Kidney (tissue), 13 donors: ENCODE measurements at regions not wholly inside any gene's neighbourhood (a gene's known extent, or its start where the extent isn't known, plus 50 kb on each side); places are given as distances from the start of the nearest gene placed in this dataset.

Experiments
- DNase-seq, 5 donors: peaks; one replicate each; pipeline ENCODE4 v3.0.0-alpha.2; 2013 to 2020
- FAIRE-seq: peaks from 2 replicates; lab custom pipeline; 2012; peaks lifted over from hg19 to GRCh38; lab: Jason Lieb, UNC
- H3K27ac ChIP-seq, 2 donors: one replicate each; pipeline ENCODE4 v1.7.0; 2013; ENCODE audit warnings: low read depth in 2 of 2, low read length in 2 of 2, inconsistent platforms in 1 of 2
- H3K27me3 ChIP-seq: one replicate; pipeline ENCODE4 v1.7.1; 2013; ENCODE audit warnings: low read length, inconsistent platforms; ENCODE audit not compliant: control insufficient read depth, insufficient read depth
- H3K36me3 ChIP-seq, 3 donors: one replicate each; pipeline versions ENCODE4 v1.7.0 to v1.7.1; 2013; ENCODE audit warnings: low read length in 3 of 3, control low read depth in 1 of 3, inconsistent platforms in 1 of 3; ENCODE audit not compliant: insufficient read depth in 3 of 3, control insufficient read depth in 2 of 3
- H3K4me1 ChIP-seq, 3 donors: one replicate each; pipeline versions ENCODE4 v1.7.0 to v1.7.1; 2013; ENCODE audit warnings: low read length in 3 of 3, inconsistent platforms in 1 of 3, low read depth in 1 of 3; ENCODE audit not compliant: control insufficient read depth in 2 of 3, insufficient read depth in 2 of 3
- H3K4me3 ChIP-seq, 3 donors: one replicate each; pipeline versions ENCODE4 v1.7.0 to v1.8.1; 2013; ENCODE audit warnings: low read length in 3 of 3, control low read depth in 1 of 3, inconsistent platforms in 1 of 3
- H3K9ac ChIP-seq, 3 donors: one replicate each; pipeline versions ENCODE4 v1.7.0 to v1.7.1; 2013; ENCODE audit warnings: low read length in 3 of 3, control low read depth in 1 of 3, inconsistent platforms in 1 of 3
- H3K9me3 ChIP-seq, 3 donors: one replicate each; pipeline versions ENCODE4 v1.7.0 to v1.7.1; 2013; ENCODE audit warnings: low read length in 3 of 3, control low read depth in 1 of 3, inconsistent platforms in 1 of 3; ENCODE audit not compliant: control insufficient read depth in 2 of 3, insufficient read depth in 1 of 3
- intact Hi-C: fragments of 100-400 bp; cut with DNase I; formaldehyde crosslinking; loops from one replicate; pipeline ENCODE4 v1.11.1; 2022
- TF ChIP-seq, protein P1 (sequence below): IDR thresholded peaks from 3 replicates; pipeline ENCODE4 v1.5.1; 2012; ENCODE audit warnings: mild to moderate bottlenecking, moderate library complexity, borderline replicate concordance; ENCODE audit not compliant: insufficient read depth; ENCODE audit errors: extremely low read depth
- donor health status: control.
- donor health status: control.
- donor health status: control.
- donor health status: control.
- donor health status: control.
- donor health status: DM: yes; HTN: yes; CAD: no.
- donor health status: Normal renal cell carcinoma (clear cell type).

DNA sequence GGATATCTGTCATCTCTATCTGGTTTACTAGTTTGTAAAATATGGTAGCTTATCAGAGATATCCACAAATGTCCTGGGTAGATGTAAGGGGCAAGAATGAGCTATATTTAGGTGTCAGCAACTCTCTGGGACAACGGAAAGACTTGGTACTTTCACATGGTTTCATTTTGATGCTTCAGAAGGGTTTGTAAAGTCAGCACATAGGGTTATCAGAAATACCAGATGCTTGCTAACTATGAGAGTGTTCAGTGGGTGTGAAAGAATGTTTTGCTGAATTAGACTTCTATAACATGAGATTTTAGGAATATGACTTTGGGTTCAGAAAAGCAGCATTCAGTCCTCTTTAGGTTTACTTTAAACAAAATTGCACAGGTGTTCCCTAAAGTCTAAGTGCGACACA, 466.5 kb upstream of the PDZRN3 start:
- no peak overlapping the region for H3K9ac ChIP-seq
- no peak overlapping the region for H3K27ac ChIP-seq
- H3K36me3 ChIP-seq: no peaks in the 10 kb centered on the region
- TF ChIP-seq, protein P1, sequence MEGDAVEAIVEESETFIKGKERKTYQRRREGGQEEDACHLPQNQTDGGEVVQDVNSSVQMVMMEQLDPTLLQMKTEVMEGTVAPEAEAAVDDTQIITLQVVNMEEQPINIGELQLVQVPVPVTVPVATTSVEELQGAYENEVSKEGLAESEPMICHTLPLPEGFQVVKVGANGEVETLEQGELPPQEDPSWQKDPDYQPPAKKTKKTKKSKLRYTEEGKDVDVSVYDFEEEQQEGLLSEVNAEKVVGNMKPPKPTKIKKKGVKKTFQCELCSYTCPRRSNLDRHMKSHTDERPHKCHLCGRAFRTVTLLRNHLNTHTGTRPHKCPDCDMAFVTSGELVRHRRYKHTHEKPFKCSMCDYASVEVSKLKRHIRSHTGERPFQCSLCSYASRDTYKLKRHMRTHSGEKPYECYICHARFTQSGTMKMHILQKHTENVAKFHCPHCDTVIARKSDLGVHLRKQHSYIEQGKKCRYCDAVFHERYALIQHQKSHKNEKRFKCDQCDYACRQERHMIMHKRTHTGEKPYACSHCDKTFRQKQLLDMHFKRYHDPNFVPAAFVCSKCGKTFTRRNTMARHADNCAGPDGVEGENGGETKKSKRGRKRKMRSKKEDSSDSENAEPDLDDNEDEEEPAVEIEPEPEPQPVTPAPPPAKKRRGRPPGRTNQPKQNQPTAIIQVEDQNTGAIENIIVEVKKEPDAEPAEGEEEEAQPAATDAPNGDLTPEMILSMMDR: no peak
- H3K9me3 ChIP-seq: no peaks in the 10 kb centered on the region
- DNase-seq (peak in 1 of 5 donors; percentile 18), FAIRE-seq (no peak)
- H3K4me1 ChIP-seq: no peaks in the 10 kb centered on the region
- no peak overlapping the region for H3K4me3 ChIP-seq
- intact Hi-C loops: no loop called here
- H3K27me3 ChIP-seq: no peaks in the 10 kb centered on the region

DNA sequence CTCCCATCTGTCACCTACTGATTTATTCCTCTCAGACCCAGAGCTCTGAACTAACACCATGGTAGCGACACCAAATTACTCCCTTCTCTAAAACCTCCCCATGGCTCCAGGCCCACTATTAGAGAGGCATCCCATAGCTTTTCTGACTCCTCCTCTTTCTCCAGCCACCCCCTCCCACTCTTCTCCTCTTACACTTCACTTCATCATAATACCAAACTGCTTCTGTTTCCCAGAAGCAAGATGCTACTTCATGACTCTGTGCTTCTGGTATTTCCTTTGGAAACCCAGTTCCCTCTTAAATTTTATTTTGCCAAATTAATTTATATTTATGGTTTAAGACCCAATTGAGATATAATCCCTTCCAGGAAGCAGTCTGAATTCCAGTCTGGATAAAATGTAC, 465.1 kb upstream of the PDZRN3 start:
- Histone ChIP-seq H3K27ac (no peak overlapping the region), H3K27me3 (no peaks in the 10 kb centered on the region), H3K36me3 (no peaks in the 10 kb centered on the region), H3K9ac (no peak overlapping the region), H3K9me3 (no peaks in the 10 kb centered on the region), H3K4me3 (no peak overlapping the region), H3K4me1 (no peaks in the 10 kb centered on the region)
- FAIRE-seq: no peak
- DNase-seq: peak in 3 of 5 donors; percentile 22 to 83 (median 67)
- intact Hi-C loops: no loop called here
- TF ChIP-seq, protein P1: no peak

- H3K4me1 ChIP-seq: peaks cover 0 to 2% (median 0%) of the 10 kb centered on the region in 3 donors
- H3K9ac ChIP-seq: no peak overlapping the region
- H3K36me3 ChIP-seq: no peaks in the 10 kb centered on the region
- FAIRE-seq (no peak), DNase-seq (peak in 2 of 5 donors; percentile 52 to 66)
- no peaks in the 10 kb centered on the region for H3K9me3 ChIP-seq
- H3K4me3 ChIP-seq: no peak overlapping the region
- H3K27ac ChIP-seq: no peak overlapping the region
- TF ChIP-seq, protein P1: no peak
- no peaks in the 10 kb centered on the region for H3K27me3 ChIP-seq
- intact Hi-C loops: no loop called here
Observed at GRCh38 chr3:74080056-74080461, 455.3 kb upstream of the PDZRN3 start.

DNA sequence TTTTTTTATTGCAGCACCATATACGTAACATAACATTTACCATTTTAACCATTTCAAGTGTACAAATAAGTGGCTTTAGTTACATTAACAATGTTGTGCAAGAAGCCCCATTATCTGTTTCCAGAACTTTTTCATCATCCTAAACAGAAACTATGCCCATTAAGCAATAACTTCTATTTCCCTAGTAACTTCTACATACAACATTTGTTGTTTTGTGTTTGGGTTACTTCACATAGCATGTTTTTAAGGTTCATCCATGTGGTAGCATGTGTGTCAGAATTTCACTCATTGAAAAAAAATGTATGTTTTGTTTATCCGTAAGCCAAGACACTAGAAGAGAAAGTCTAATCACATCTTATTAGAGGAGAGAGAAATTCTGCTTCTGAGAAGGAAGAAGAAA, 450.5 kb upstream of the PDZRN3 start:
- H3K36me3 ChIP-seq: no peaks in the 10 kb centered on the region
- DNase-seq (no peak), FAIRE-seq (no peak)
- H3K4me1 ChIP-seq: peaks cover 0 to 2% (median 0%) of the 10 kb centered on the region in 3 donors
- intact Hi-C loops: no loop called here
- TF ChIP-seq, protein P1: no peak
- no peak overlapping the region for H3K9ac ChIP-seq
- H3K9me3 ChIP-seq: no peaks in the 10 kb centered on the region
- no peak overlapping the region for H3K27ac ChIP-seq
- H3K4me3 ChIP-seq: no peak overlapping the region
- no peaks in the 10 kb centered on the region for H3K27me3 ChIP-seq
